Gastroesophageal sphincter (tissue), 4 donors: ENCODE measurements at regions not wholly inside any gene's neighbourhood (a gene's known extent, or its start where the extent isn't known, plus 50 kb on each side); places are given as distances from the start of the nearest gene placed in this dataset.

Source experiments
- ATAC-seq: fragments of 150-250 bp; one replicate; pipeline ENCODE4 v1.9.1; 2016; ENCODE audit warnings: mild to moderate bottlenecking, moderate library complexity
- H3K27ac ChIP-seq, 4 donors: fragments of 200-600 bp; sonication (generic) in 3 of 4; 1 replicate in 3 of 4; 2 replicates in 1 of 4; pipeline ENCODE4 v1.5.1; 2016 to 2019
- H3K27me3 ChIP-seq: fragments of 200-600 bp; sonication (generic); one replicate; pipeline ENCODE4 v1.5.1; 2019
- H3K36me3 ChIP-seq, 2 donors: fragments of 200-600 bp; sonication (generic); one replicate each; pipeline ENCODE4 v1.5.1; 2019; ENCODE audit warnings: control low read depth in 1 of 2
- H3K4me1 ChIP-seq, 3 donors: fragments of 200-600 bp; sonication (generic); 1 replicate in 2 of 3; 2 replicates in 1 of 3; pipeline ENCODE4 v1.5.1; 2016 to 2019; ENCODE audit warnings: control low read depth in 2 of 3
- H3K4me3 ChIP-seq, 2 donors: fragments of 200-600 bp; sonication (generic); one replicate each; pipeline ENCODE4 v1.5.1; 2019; ENCODE audit warnings: mild to moderate bottlenecking in 1 of 2, moderate library complexity in 1 of 2
- H3K9me3 ChIP-seq, 3 donors: fragments of 200-600 bp; sonication (generic); one replicate each; pipeline ENCODE4 v1.5.1; 2017 to 2019; ENCODE audit warnings: control low read depth in 2 of 3
- EP300 ChIP-seq: sonication (generic); formaldehyde crosslinking; IDR thresholded peaks from one replicate; pipeline ENCODE4 v1.6.1; 2017; ENCODE audit warnings: antibody characterized with exemption, mild to moderate bottlenecking
- POLR2A ChIP-seq, 2 donors: fragments of 450-650 bp; IDR thresholded peaks; one replicate each; pipeline ENCODE4 v1.6.1; 2017; ENCODE audit warnings: antibody characterized with exemption in 2 of 2, mild to moderate bottlenecking in 2 of 2, moderate library complexity in 1 of 2
- POLR2AphosphoS5 ChIP-seq: sonication (generic); formaldehyde crosslinking; IDR thresholded peaks from one replicate; pipeline ENCODE4 v1.6.1; 2017; ENCODE audit warnings: antibody characterized with exemption
- WGBS, 2 donors: methylation state at CpG; one replicate each; pipeline ENCODE4 v1.1.5; 2018; ENCODE audit warnings: low coverage in 1 of 2; 5-methylcytosine and 5-hydroxymethylcytosine counted together
- TF ChIP-seq, protein P1 (sequence below), 4 experiments: fragments of 200-600 bp in 2 of 4; fragments of 450-650 bp in 2 of 4; sonication (generic) in 1 of 4; IDR thresholded peaks; one replicate each; pipeline ENCODE4 v1.5.1; 2017 to 2019; ENCODE audit warnings: antibody characterized with exemption in 4 of 4, mild to moderate bottlenecking in 2 of 4, moderate library complexity in 2 of 4

DNA sequence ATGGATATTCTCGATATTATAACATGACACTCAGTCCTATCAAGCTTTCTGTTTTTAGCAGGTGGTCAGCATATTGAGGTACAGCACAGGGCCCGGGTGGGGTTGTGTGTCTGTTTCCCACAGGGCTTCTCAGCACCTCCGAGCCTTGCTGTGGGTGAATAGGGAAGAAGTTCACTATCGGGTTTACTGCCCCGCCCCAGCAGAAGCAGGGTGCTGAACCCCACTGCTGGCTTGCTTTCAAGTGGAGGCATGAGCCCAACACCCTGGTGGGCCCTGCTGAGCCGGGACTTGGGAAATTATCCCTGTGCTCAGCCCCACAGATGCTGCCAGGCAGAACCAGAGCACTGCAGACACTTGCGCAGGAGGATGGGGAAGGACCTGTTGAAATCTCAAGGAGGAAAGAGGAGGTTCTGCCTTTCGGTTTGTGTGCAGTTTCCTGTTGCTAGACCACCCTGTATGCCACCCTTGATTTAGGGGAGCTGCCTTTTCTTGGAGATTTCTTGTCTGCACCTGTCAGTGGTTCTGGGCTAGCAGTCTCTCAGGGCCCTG, 270.3 kb upstream of the SALL3 start:
- Histone ChIP-seq H3K9me3 (peaks cover 0 to 52% (median 0%) of the 10 kb centered on the region in 3 donors), H3K36me3 (no peaks in the 10 kb centered on the region), H3K4me3 (no peak overlapping the region), H3K27me3 (peaks cover 16% of the 10 kb centered on the region), H3K27ac (no peak overlapping the region), H3K4me1 (no peaks in the 10 kb centered on the region)
- no peak for TF ChIP-seq POLR2AphosphoS5
- TF ChIP-seq, protein P1, sequence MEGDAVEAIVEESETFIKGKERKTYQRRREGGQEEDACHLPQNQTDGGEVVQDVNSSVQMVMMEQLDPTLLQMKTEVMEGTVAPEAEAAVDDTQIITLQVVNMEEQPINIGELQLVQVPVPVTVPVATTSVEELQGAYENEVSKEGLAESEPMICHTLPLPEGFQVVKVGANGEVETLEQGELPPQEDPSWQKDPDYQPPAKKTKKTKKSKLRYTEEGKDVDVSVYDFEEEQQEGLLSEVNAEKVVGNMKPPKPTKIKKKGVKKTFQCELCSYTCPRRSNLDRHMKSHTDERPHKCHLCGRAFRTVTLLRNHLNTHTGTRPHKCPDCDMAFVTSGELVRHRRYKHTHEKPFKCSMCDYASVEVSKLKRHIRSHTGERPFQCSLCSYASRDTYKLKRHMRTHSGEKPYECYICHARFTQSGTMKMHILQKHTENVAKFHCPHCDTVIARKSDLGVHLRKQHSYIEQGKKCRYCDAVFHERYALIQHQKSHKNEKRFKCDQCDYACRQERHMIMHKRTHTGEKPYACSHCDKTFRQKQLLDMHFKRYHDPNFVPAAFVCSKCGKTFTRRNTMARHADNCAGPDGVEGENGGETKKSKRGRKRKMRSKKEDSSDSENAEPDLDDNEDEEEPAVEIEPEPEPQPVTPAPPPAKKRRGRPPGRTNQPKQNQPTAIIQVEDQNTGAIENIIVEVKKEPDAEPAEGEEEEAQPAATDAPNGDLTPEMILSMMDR (IDR thresholded peaks at IDR 0.05): no peak
- TF ChIP-seq POLR2A (IDR thresholded peaks at IDR 0.05): no peak
- no peak for TF ChIP-seq EP300
- WGBS, 2 donors: 80 to 95% methylated on average over 2 to 5 of the region's 8 CpGs
- no peak for ATAC-seq

DNA sequence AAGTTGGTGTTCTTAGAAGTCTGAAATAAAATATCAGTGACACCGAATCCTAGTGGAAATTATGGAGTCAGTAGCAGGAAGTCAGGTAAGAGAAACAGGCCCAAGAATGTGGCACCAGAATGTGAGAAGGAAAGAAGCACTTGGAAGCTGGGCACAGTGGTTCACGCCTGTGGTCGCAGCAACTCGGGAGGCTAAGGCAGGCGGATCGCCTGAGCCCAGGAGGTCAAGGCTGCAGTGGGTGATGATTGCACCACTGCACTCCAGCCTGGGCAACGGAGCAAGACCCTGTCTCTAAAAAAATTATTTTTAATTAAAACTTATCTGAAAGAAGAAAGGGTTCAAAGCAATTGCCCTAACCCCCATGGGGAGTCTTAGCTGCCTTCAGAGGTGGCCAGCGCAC, 268.3 kb upstream of the SALL3 start:
- TF ChIP-seq POLR2A (IDR thresholded peaks at IDR 0.05) (no peak), POLR2AphosphoS5 (no peak), EP300 (no peak)
- TF ChIP-seq, protein P1 (IDR thresholded peaks at IDR 0.05): no peak
- Histone ChIP-seq H3K9me3 (peaks cover 0 to 43% (median 0%) of the 10 kb centered on the region in 3 donors), H3K27ac (no peak overlapping the region), H3K27me3 (peaks cover 16% of the 10 kb centered on the region), H3K4me3 (no peak overlapping the region), H3K4me1 (no peaks in the 10 kb centered on the region), H3K36me3 (no peaks in the 10 kb centered on the region)
- ATAC-seq: no peak
- 84 to 90% methylated on average over 2 to 7 of the region's 8 CpGs for WGBS, 2 donors

DNA sequence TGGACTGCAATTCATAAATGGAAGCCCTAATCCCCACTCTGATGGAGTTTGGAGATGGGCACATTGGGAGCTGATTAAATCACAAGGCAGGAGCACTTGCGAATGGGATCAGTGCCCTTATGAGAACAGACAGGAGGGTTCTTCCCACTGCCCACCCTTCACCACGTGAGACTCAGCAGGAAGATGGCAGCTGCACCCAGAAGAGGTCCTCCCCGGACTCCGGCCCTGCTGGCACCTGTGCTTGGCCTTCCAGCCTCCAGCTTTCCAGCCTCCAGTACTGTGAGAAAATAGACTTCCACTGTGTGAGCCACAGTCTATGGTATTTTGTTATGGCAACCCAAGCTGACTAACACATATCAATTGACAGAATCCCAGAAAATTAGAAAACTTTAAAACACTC, 267.6 kb upstream of the SALL3 start:
- peaks cover 0 to 39% (median 0%) of the 10 kb centered on the region in 3 donors for H3K9me3 ChIP-seq
- H3K4me3 ChIP-seq: no peak overlapping the region
- no peak overlapping the region for H3K27ac ChIP-seq
- 100% methylated on average over 1 of the region's 4 CpGs; no CpG with 5 or more reads in 1 of the 2 donors for WGBS, 2 donors
- H3K27me3 ChIP-seq: peaks cover 11% of the 10 kb centered on the region
- H3K4me1 ChIP-seq: no peaks in the 10 kb centered on the region
- H3K36me3 ChIP-seq: no peaks in the 10 kb centered on the region
- ATAC-seq: no peak
- TF ChIP-seq POLR2AphosphoS5 (no peak), POLR2A (IDR thresholded peaks at IDR 0.05) (no peak), EP300 (no peak)
- TF ChIP-seq, protein P1 (IDR thresholded peaks at IDR 0.05): no peak

- Histone ChIP-seq H3K36me3 (no peaks in the 10 kb centered on the region), H3K4me3 (no peak overlapping the region), H3K27ac (no peak overlapping the region), H3K27me3 (peaks cover 11% of the 10 kb centered on the region), H3K9me3 (peaks cover 0 to 30% (median 0%) of the 10 kb centered on the region in 3 donors), H3K4me1 (no peaks in the 10 kb centered on the region)
- WGBS, 2 donors: 12 to 47% methylated on average over 2 to 6 of the region's 6 CpGs
- no peak for ATAC-seq
- TF ChIP-seq POLR2A (IDR thresholded peaks at IDR 0.05): no peak
- no peak for TF ChIP-seq EP300
- no peak for TF ChIP-seq POLR2AphosphoS5
- TF ChIP-seq, protein P1 (IDR thresholded peaks at IDR 0.05): no peak
These were observed 266.5 kb upstream of the SALL3 start for GRCh38 chr18:78713069-78713468.

GRCh38 chr18:78713726-78714125, 265.9 kb upstream of the SALL3 start:
- no peak overlapping the region for H3K27ac ChIP-seq
- TF ChIP-seq, protein P1 (IDR thresholded peaks at IDR 0.05): no peak
- TF ChIP-seq POLR2A (IDR thresholded peaks at IDR 0.05): no peak
- WGBS, 2 donors: 79 to 92% methylated on average over 2 to 9 of the region's 9 CpGs
- peaks cover 11% of the 10 kb centered on the region for H3K27me3 ChIP-seq
- peaks cover 0 to 24% (median 0%) of the 10 kb centered on the region in 3 donors for H3K9me3 ChIP-seq
- H3K4me1 ChIP-seq: no peaks in the 10 kb centered on the region
- no peak for ATAC-seq
- H3K4me3 ChIP-seq: no peak overlapping the region
- H3K36me3 ChIP-seq: no peaks in the 10 kb centered on the region
